ENCODE measurements at regions not wholly inside any gene's neighbourhood (a gene's known extent, or its start where the extent isn't known, plus 50 kb on each side); places are given as distances from the start of the nearest gene placed in this dataset.

DNA sequence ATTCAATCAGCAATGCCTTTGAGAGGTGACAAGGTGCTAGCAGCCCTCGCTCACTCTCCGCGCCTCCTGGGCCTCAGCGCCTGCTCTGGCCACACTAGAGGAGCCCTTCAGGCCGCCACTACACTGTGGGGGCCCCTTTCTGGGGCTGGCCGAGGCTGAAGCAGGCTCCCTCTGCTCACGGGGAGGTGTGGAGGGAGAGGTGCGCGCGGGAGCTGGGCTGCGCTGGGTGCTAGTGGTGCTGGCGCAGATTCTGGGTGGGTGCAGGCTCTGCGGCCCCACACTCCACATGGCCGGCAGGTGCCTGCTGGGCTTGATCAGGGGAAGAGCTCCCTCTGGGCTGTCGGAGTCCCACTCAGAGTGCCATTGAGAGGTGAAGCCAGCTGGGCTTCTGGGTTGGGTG, 351.0 kb downstream of the GASK1B start:
- no peak for TF ChIP-seq EZH2 (IDR thresholded peaks at IDR 0.05; ENCODE audit: borderline replicate concordance, insufficient read depth, low read depth, low read length, poor library complexity, severe bottlenecking)
- TF ChIP-seq, protein P1, sequence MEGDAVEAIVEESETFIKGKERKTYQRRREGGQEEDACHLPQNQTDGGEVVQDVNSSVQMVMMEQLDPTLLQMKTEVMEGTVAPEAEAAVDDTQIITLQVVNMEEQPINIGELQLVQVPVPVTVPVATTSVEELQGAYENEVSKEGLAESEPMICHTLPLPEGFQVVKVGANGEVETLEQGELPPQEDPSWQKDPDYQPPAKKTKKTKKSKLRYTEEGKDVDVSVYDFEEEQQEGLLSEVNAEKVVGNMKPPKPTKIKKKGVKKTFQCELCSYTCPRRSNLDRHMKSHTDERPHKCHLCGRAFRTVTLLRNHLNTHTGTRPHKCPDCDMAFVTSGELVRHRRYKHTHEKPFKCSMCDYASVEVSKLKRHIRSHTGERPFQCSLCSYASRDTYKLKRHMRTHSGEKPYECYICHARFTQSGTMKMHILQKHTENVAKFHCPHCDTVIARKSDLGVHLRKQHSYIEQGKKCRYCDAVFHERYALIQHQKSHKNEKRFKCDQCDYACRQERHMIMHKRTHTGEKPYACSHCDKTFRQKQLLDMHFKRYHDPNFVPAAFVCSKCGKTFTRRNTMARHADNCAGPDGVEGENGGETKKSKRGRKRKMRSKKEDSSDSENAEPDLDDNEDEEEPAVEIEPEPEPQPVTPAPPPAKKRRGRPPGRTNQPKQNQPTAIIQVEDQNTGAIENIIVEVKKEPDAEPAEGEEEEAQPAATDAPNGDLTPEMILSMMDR (IDR thresholded peaks at IDR 0.05) = no peak

Data from B cell (primary cell).